ENCODE measurements at regions not wholly inside any gene's neighbourhood (a gene's known extent, or its start where the extent isn't known, plus 50 kb on each side); places are given as distances from the start of the nearest gene placed in this dataset.

- TF ChIP-seq CTCF (conservative IDR thresholded peaks at IDR 0.05; ENCODE audit: low read length) = no peak
- no peak for TF ChIP-seq EZH2phosphoT487 (IDR thresholded peaks at IDR 0.05; ENCODE audit: borderline replicate concordance)
Observed at GRCh38 chr5:3348576-3349535, 246.8 kb upstream of the IRX1 start.

All from Loucy (cell line).